Endodermal cell (in vitro differentiated cells): ENCODE measurements at regions not wholly inside any gene's neighbourhood (a gene's known extent, or its start where the extent isn't known, plus 50 kb on each side); places are given as distances from the start of the nearest gene placed in this dataset.

Experiments used
- DNase-seq: peaks from one replicate; pipeline ENCODE4 v3.0.0-alpha.2; 2017
- H3K27ac ChIP-seq: 2 replicates; pipeline ENCODE4 v1.5.1; 2013; ENCODE audit warnings: mild to moderate bottlenecking, low read depth, low read length, moderate library complexity
- H3K27me3 ChIP-seq: 2 replicates; pipeline ENCODE4 v1.6.1; 2013; ENCODE audit warnings: mild to moderate bottlenecking, low read length, moderate library complexity; ENCODE audit not compliant: insufficient read depth, control insufficient read depth, poor library complexity, severe bottlenecking
- H3K36me3 ChIP-seq: 2 replicates; pipeline ENCODE4 v1.7.0; 2013; ENCODE audit warnings: mild to moderate bottlenecking, low read length, moderate library complexity; ENCODE audit not compliant: control insufficient read depth, insufficient read depth
- H3K4me1 ChIP-seq: one replicate; pipeline ENCODE4 v1.7.0; 2013; ENCODE audit warnings: low read length; ENCODE audit not compliant: control insufficient read depth, insufficient read depth
- H3K4me3 ChIP-seq: 2 replicates; pipeline ENCODE4 v1.5.1; 2013; ENCODE audit warnings: mild to moderate bottlenecking, low read length, moderate library complexity
- H3K9ac ChIP-seq: 2 replicates; pipeline ENCODE4 v1.6.1; 2013; ENCODE audit warnings: mild to moderate bottlenecking, low read length, moderate library complexity; ENCODE audit not compliant: poor library complexity, severe bottlenecking; ENCODE audit errors: extremely low read depth
- H3K9me3 ChIP-seq: 2 replicates; pipeline ENCODE4 v1.6.1; 2013; ENCODE audit warnings: mild to moderate bottlenecking, low read length, moderate library complexity; ENCODE audit not compliant: control insufficient read depth
- H3K27ac Mint-ChIP-seq: 2 replicates; pipeline ENCODE4 v1.8.0; 2020; ENCODE audit warnings: mixed read lengths
- H3K27me3 Mint-ChIP-seq: 2 replicates; pipeline ENCODE4 v1.8.0; 2021; ENCODE audit warnings: mild to moderate bottlenecking, mixed read lengths; ENCODE audit not compliant: insufficient read depth
- H3K36me3 Mint-ChIP-seq: 2 replicates; pipeline ENCODE4 v1.8.0; 2020; ENCODE audit warnings: low read depth, mixed read lengths
- H3K4me1 Mint-ChIP-seq: 2 replicates; pipeline ENCODE4 v1.8.0; 2020; ENCODE audit warnings: mixed read lengths
- H3K4me3 Mint-ChIP-seq: 2 replicates; pipeline ENCODE4 v1.8.0; 2020; ENCODE audit warnings: mild to moderate bottlenecking, moderate library complexity, mixed read lengths
- H3K9me3 Mint-ChIP-seq: 2 replicates; pipeline ENCODE4 v1.8.0; 2020; ENCODE audit warnings: mild to moderate bottlenecking, mixed read lengths
- CTCF ChIP-seq: fragments of 200-600 bp; sonication (generic); conservative IDR thresholded peaks from 2 replicates; pipeline ENCODE4 v1.5.0; 2021; ENCODE audit warnings: antibody characterized with exemption, mild to moderate bottlenecking
- WGBS, 2 experiments: methylation state at CpG; one replicate each; pipeline versions ENCODE4 v1.1.5 to v1.1.7; 2013; ENCODE audit warnings: missing lambda C conversion rate in 2 of 2, mixed read lengths in 1 of 2; ENCODE audit not compliant: insufficient coverage in 1 of 2, insufficient read length in 1 of 2; 5-methylcytosine and 5-hydroxymethylcytosine counted together

- H3K9ac ChIP-seq, result no peak overlapping the region
- H3K4me1 Mint-ChIP-seq, result peaks cover 9% of the 10 kb centered on the region
- peak overlapping the region; percentile 66 for H3K27ac Mint-ChIP-seq
- no peak overlapping the region for H3K27ac ChIP-seq
- TF ChIP-seq CTCF, result no peak
- H3K36me3 ChIP-seq, result no peaks in the 10 kb centered on the region
- H3K4me1 ChIP-seq, result no peaks in the 10 kb centered on the region
- no peak overlapping the region for H3K4me3 Mint-ChIP-seq
- WGBS, 2 experiments, result 32 to 52% methylated on average over 2 to 8 of the region's 8 CpGs
- H3K36me3 Mint-ChIP-seq, result no peaks in the 10 kb centered on the region
- no peak overlapping the region for H3K4me3 ChIP-seq
- H3K9me3 ChIP-seq, result no peaks in the 10 kb centered on the region
- peak; percentile 77 for DNase-seq
- H3K27me3 Mint-ChIP-seq, result no peaks in the 10 kb centered on the region
- H3K27me3 ChIP-seq, result no peaks in the 10 kb centered on the region
- H3K9me3 Mint-ChIP-seq, result peaks cover 2% of the 10 kb centered on the region
Observed at GRCh38 chr2:144894612-144895599, 375.0 kb upstream of the ZEB2 start.

DNA sequence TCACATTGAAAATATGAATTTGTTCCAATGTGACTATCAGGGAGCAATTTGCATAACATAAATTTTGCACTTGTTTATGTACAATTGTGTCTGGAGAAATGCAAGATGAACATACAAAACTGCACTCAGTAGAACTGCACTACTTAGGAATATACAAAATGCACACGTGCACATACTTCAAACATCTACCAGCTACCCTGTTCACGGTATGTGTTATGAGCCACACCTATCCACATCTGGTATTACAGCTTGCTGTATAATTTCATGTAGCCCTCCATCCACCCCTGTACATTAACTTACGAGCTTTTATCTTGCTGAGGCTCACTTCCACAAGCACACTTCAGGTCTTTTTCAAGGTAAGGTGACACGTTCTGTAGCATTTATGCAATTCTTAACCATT, 373.5 kb upstream of the ZEB2 start:
- Histone ChIP-seq H3K9me3 (no peaks in the 10 kb centered on the region), H3K9ac (no peak overlapping the region), H3K4me1 (no peaks in the 10 kb centered on the region), H3K4me3 (no peak overlapping the region), H3K27me3 (no peaks in the 10 kb centered on the region), H3K27ac (no peak overlapping the region), H3K36me3 (no peaks in the 10 kb centered on the region)
- TF ChIP-seq CTCF, result no peak
- no peaks in the 10 kb centered on the region for H3K36me3 Mint-ChIP-seq
- H3K4me1 Mint-ChIP-seq, result peaks cover 9% of the 10 kb centered on the region
- H3K4me3 Mint-ChIP-seq, result no peak overlapping the region
- WGBS, 2 experiments, result 94 to 97% methylated on average over 2 to 4 of the region's 4 CpGs
- no peak overlapping the region for H3K27ac Mint-ChIP-seq
- DNase-seq, result no peak
- H3K27me3 Mint-ChIP-seq, result no peaks in the 10 kb centered on the region
- peaks cover 2% of the 10 kb centered on the region for H3K9me3 Mint-ChIP-seq

- DNase-seq, result peak; percentile 44
- 89 to 100% methylated on average over 1 of the region's 1 CpG for WGBS, 2 experiments
- no peaks in the 10 kb centered on the region for H3K36me3 Mint-ChIP-seq
- Histone ChIP-seq H3K4me3 (no peak overlapping the region), H3K27me3 (no peaks in the 10 kb centered on the region), H3K9me3 (no peaks in the 10 kb centered on the region), H3K27ac (no peak overlapping the region), H3K4me1 (no peaks in the 10 kb centered on the region), H3K9ac (no peak overlapping the region), H3K36me3 (no peaks in the 10 kb centered on the region)
- H3K9me3 Mint-ChIP-seq, result no peaks in the 10 kb centered on the region
- no peaks in the 10 kb centered on the region for H3K27me3 Mint-ChIP-seq
- peak overlapping the region; percentile 14 for H3K27ac Mint-ChIP-seq
- peak; percentile 51 for TF ChIP-seq CTCF
- no peak overlapping the region for H3K4me3 Mint-ChIP-seq
- peaks cover 9% of the 10 kb centered on the region for H3K4me1 Mint-ChIP-seq
Observed at GRCh38 chr2:144890828-144891227, 370.9 kb upstream of the ZEB2 start.
